H1 (cell line): ENCODE measurements at regions not wholly inside any gene's neighbourhood (a gene's known extent, or its start where the extent isn't known, plus 50 kb on each side); places are given as distances from the start of the nearest gene placed in this dataset.

Experiments
- CTCF ChIA-PET: fragments of 300-600 bp; sonication (Branson Sonifier 250); formaldehyde crosslinking; loops from one replicate; lab custom pipeline; 2021; ENCODE audit not compliant: partially characterized antibody; lab: Charles Lee
- POLR2A ChIA-PET: fragments of 300-600 bp; sonication (Branson Sonifier 250); formaldehyde crosslinking; loops from one replicate; lab custom pipeline; 2021; ENCODE audit warnings: inconsistent platforms; ENCODE audit not compliant: partially characterized antibody; lab: Charles Lee
- DNase-seq, 2 experiments: peaks; one replicate each; pipeline versions ENCODE4 v3.0.0 to v3.0.0-alpha.2; 2010 to 2022; ENCODE audit warnings: low spot score in 2 of 2, low read depth in 1 of 2, mixed read lengths in 1 of 2
- FAIRE-seq: peaks from 2 replicates; lab custom pipeline; 2011; peaks lifted over from hg19 to GRCh38; lab: Jason Lieb, UNC
- H2AFZ ChIP-seq: 2 replicates; pipeline ENCODE4 v1.8.1; 2012; ENCODE audit warnings: low read length, inconsistent platforms
- H2AK5ac ChIP-seq: 2 replicates; pipeline ENCODE4 v1.6.1; 2013; ENCODE audit warnings: low read depth, low read length
- H2BK120ac ChIP-seq: replicated peaks from 2 replicates; pipeline ENCODE3; 2013; ENCODE audit warnings: low read depth, low read length, inconsistent platforms
- H2BK12ac ChIP-seq: 2 replicates; pipeline ENCODE4 v1.6.1; 2013; ENCODE audit warnings: low read depth, low read length
- H2BK15ac ChIP-seq: 2 replicates; pipeline ENCODE4 v1.6.1; 2013; ENCODE audit warnings: low read length
- H2BK20ac ChIP-seq: 2 replicates; pipeline ENCODE4 v1.6.1; 2013; ENCODE audit warnings: low read length
- H2BK5ac ChIP-seq: 2 replicates; pipeline ENCODE4 v1.6.1; 2013; ENCODE audit warnings: low read depth, low read length
- H3K14ac ChIP-seq: 2 replicates; pipeline ENCODE4 v1.6.1; 2013; ENCODE audit warnings: inconsistent platforms; ENCODE audit not compliant: insufficient read length
- H3K18ac ChIP-seq: 2 replicates; pipeline ENCODE4 v1.6.1; 2013; ENCODE audit warnings: low read length; ENCODE audit errors: extremely low read depth
- H3K23ac ChIP-seq: 2 replicates; pipeline ENCODE4 v1.6.1; 2013; ENCODE audit warnings: inconsistent platforms; ENCODE audit not compliant: insufficient read length
- H3K23me2 ChIP-seq: 2 replicates; pipeline ENCODE4 v1.6.1; 2013; ENCODE audit warnings: low read depth, low read length
- H3K27ac ChIP-seq: 2 replicates; pipeline ENCODE4 v1.6.1; 2011; ENCODE audit warnings: low read depth, low read length, inconsistent platforms
- H3K27me3 ChIP-seq, 4 experiments: replicated peaks in 1 of 4; 1 replicate in 1 of 4; 2 replicates in 3 of 4; pipeline versions ENCODE4 v1.6.1 to v1.8.1; 2011 to 2013; ENCODE audit warnings: low read length in 3 of 4, mild to moderate bottlenecking in 3 of 4, inconsistent platforms in 2 of 4, mixed read lengths in 2 of 4, moderate library complexity in 1 of 4; ENCODE audit not compliant: control insufficient read depth in 3 of 4, insufficient read depth in 3 of 4; ENCODE audit errors: extremely low read depth in 1 of 4
- H3K36me3 ChIP-seq, 4 experiments: 2 replicates each; pipeline versions ENCODE4 v1.6.1 to v1.8.1; 2011 to 2013; ENCODE audit warnings: mild to moderate bottlenecking in 4 of 4, low read length in 3 of 4, moderate library complexity in 2 of 4, control low read depth in 1 of 4, inconsistent platforms in 1 of 4; ENCODE audit not compliant: insufficient read depth in 4 of 4, control insufficient read depth in 2 of 4
- H3K4ac ChIP-seq: replicated peaks from 2 replicates; pipeline ENCODE3; 2013; ENCODE audit warnings: low read length, low read depth, mixed read lengths, inconsistent platforms; ENCODE audit not compliant: insufficient read length
- H3K4me1 ChIP-seq, 4 experiments: replicated peaks in 1 of 4; 1 replicate in 1 of 4; 2 replicates in 3 of 4; pipeline versions ENCODE4 v1.6.1 to v1.8.1; 2011 to 2013; ENCODE audit warnings: low read length in 3 of 4, inconsistent platforms in 2 of 4, mixed read lengths in 1 of 4; ENCODE audit not compliant: insufficient read depth in 4 of 4, control insufficient read depth in 3 of 4
- H3K4me2 ChIP-seq, 2 experiments: 2 replicates each; pipeline versions ENCODE4 v1.6.1 to v1.8.1; 2011 to 2013; ENCODE audit warnings: low read depth in 2 of 2, low read length in 2 of 2, control low read depth in 1 of 2, inconsistent platforms in 1 of 2, mild to moderate bottlenecking in 1 of 2; ENCODE audit not compliant: insufficient read depth in 1 of 2
- H3K4me3 ChIP-seq, 4 experiments: fragments of 200-600, 300-600 bp in 1 of 4; sonication (generic), shearing (Covaris generic), sonication (Bioruptor Twin) in 1 of 4; 2 replicates each; pipeline versions ENCODE4 v1.5.1 to v1.8.1; 2011 to 2016; ENCODE audit warnings: low read length in 4 of 4, low read depth in 3 of 4, control low read depth in 2 of 4, inconsistent platforms in 2 of 4, mild to moderate bottlenecking in 2 of 4, mixed read lengths in 1 of 4, moderate library complexity in 1 of 4; ENCODE audit not compliant: insufficient read depth in 2 of 4; ENCODE audit errors: extremely low read depth in 1 of 4
- H3K56ac ChIP-seq: replicated peaks from 2 replicates; pipeline ENCODE3; 2013; ENCODE audit warnings: low read depth, mild to moderate bottlenecking, mixed read lengths, low read length, inconsistent platforms; ENCODE audit not compliant: insufficient read length
- H3K79me1 ChIP-seq: 2 replicates; pipeline ENCODE4 v1.6.1; 2013; ENCODE audit warnings: low read depth, low read length, control low read depth
- H3K79me2 ChIP-seq, 2 experiments: 2 replicates each; pipeline versions ENCODE4 v1.6.1 to v1.8.1; 2012 to 2013; ENCODE audit warnings: low read length in 2 of 2, mild to moderate bottlenecking in 2 of 2, inconsistent platforms in 1 of 2; ENCODE audit not compliant: insufficient read depth in 2 of 2, control insufficient read depth in 1 of 2
- H3K9ac ChIP-seq, 4 experiments: replicated peaks in 1 of 4; 1 replicate in 1 of 4; 2 replicates in 3 of 4; pipeline versions ENCODE4 v1.6.1 to v1.8.1; 2011 to 2013; ENCODE audit warnings: low read depth in 3 of 4, low read length in 3 of 4, control low read depth in 2 of 4, mild to moderate bottlenecking in 2 of 4, moderate library complexity in 2 of 4, inconsistent platforms in 1 of 4; ENCODE audit errors: extremely low read depth in 1 of 4
- H3K9me3 ChIP-seq, 2 experiments: 2 replicates each; pipeline versions ENCODE4 v1.6.1 to v1.8.1; 2012 to 2013; ENCODE audit warnings: mild to moderate bottlenecking in 2 of 2, moderate library complexity in 2 of 2, control low read depth in 1 of 2, inconsistent platforms in 1 of 2, low read depth in 1 of 2, low read length in 1 of 2, mixed read lengths in 1 of 2; ENCODE audit not compliant: insufficient read depth in 2 of 2
- H4K20me1 ChIP-seq, 2 experiments: replicated peaks in 1 of 2; 2 replicates each; pipeline versions ENCODE3 to v1.8.1; 2011 to 2013; ENCODE audit warnings: inconsistent platforms in 2 of 2, low read length in 2 of 2, mild to moderate bottlenecking in 1 of 2; ENCODE audit not compliant: insufficient read depth in 2 of 2, control insufficient read depth in 1 of 2
- H4K5ac ChIP-seq: 2 replicates; pipeline ENCODE4 v1.6.1; 2013; ENCODE audit warnings: low read length, low read depth, mixed read lengths, inconsistent platforms; ENCODE audit not compliant: insufficient read length
- H4K8ac ChIP-seq: 2 replicates; pipeline ENCODE4 v1.8.0; 2013; ENCODE audit warnings: mild to moderate bottlenecking, moderate library complexity, low read length, inconsistent platforms; ENCODE audit not compliant: insufficient read depth; ENCODE audit errors: extremely low read depth
- H4K91ac ChIP-seq: replicated peaks from 2 replicates; pipeline ENCODE3; 2013; ENCODE audit warnings: low read length, mixed read lengths, inconsistent platforms; ENCODE audit not compliant: insufficient read length
- ASH2L ChIP-seq: fragments of 200-600, 300-600 bp; sonication (generic); IDR thresholded peaks from one replicate; pipeline ENCODE4 v1.7.1; 2017; ENCODE audit warnings: low read length
- BRCA1 ChIP-seq: IDR thresholded peaks from 2 replicates; pipeline ENCODE4 v1.6.1; 2012; ENCODE audit warnings: low read depth, low read length, improper control_type of control experiment
- CBX8 ChIP-seq: fragments of 300-800, 300-1000 bp; sonication (generic); IDR thresholded peaks from 2 replicates; pipeline ENCODE4 v1.7.1; 2016; ENCODE audit warnings: low read depth, low read length, borderline replicate concordance
- CEBPB ChIP-seq: IDR thresholded peaks from 2 replicates; pipeline ENCODE4 v1.6.1; 2012; ENCODE audit warnings: low read depth, low read length
- CREB1 ChIP-seq: IDR thresholded peaks from 2 replicates; pipeline ENCODE4 v1.6.1; 2012; ENCODE audit warnings: inconsistent platforms
- KDM1A ChIP-seq: fragments of 200-600, 300-600 bp; sonication (generic); IDR thresholded peaks from 2 replicates; pipeline ENCODE4 v1.7.1; 2016; ENCODE audit warnings: mild to moderate bottlenecking, low read length, borderline replicate concordance
- NRF1 ChIP-seq: IDR thresholded peaks from 2 replicates; pipeline ENCODE4 v1.6.1; 2011; ENCODE audit warnings: mild to moderate bottlenecking, low read depth, low read length, improper control_type of control experiment
- POU5F1 ChIP-seq: IDR thresholded peaks from 2 replicates; pipeline ENCODE4 v1.6.1; 2011; ENCODE audit warnings: low read depth, mild to moderate bottlenecking, low read length, moderate library complexity
- RAD21 ChIP-seq, 2 experiments: IDR thresholded peaks in 1 of 2; conservative IDR thresholded peaks in 1 of 2; 2 replicates each; pipeline ENCODE4 v1.6.1; 2011; ENCODE audit warnings: low read depth in 2 of 2, low read length in 2 of 2, improper control_type of control experiment in 1 of 2, inconsistent platforms in 1 of 2, mild to moderate bottlenecking in 1 of 2, moderate library complexity in 1 of 2
- RFX5 ChIP-seq: IDR thresholded peaks from 2 replicates; pipeline ENCODE4 v1.6.1; 2011; ENCODE audit warnings: low read depth, low read length, improper control_type of control experiment, borderline replicate concordance
- SUZ12 ChIP-seq: fragments of 200-600 bp; sonication (generic); IDR thresholded peaks from 2 replicates; pipeline ENCODE4 v1.6.1; 2012; ENCODE audit warnings: mild to moderate bottlenecking, inconsistent platforms, low read length, moderate library complexity, mixed read lengths
- ZNF274 ChIP-seq: IDR thresholded peaks from 2 replicates; pipeline ENCODE4 v1.7.0; 2012; ENCODE audit warnings: low read length, borderline replicate concordance; ENCODE audit errors: extremely low read depth
- TF ChIP-seq, protein P1 (sequence below): IDR thresholded peaks from 2 replicates; pipeline ENCODE4 v1.6.1; 2011; ENCODE audit warnings: low read depth, mild to moderate bottlenecking, low read length; ENCODE audit not compliant: insufficient read depth
- TF ChIP-seq, protein P2 (sequence below), 3 experiments: IDR thresholded peaks; 1 replicate in 2 of 3; 2 replicates in 1 of 3; pipeline versions ENCODE4 v1.5.1 to v1.6.1; 2011; ENCODE audit warnings: low read length in 3 of 3, mild to moderate bottlenecking in 3 of 3, inconsistent platforms in 2 of 3, low read depth in 1 of 3, moderate library complexity in 1 of 3; ENCODE audit not compliant: insufficient read depth in 1 of 3; ENCODE audit errors: control extremely low read depth in 1 of 3

DNA sequence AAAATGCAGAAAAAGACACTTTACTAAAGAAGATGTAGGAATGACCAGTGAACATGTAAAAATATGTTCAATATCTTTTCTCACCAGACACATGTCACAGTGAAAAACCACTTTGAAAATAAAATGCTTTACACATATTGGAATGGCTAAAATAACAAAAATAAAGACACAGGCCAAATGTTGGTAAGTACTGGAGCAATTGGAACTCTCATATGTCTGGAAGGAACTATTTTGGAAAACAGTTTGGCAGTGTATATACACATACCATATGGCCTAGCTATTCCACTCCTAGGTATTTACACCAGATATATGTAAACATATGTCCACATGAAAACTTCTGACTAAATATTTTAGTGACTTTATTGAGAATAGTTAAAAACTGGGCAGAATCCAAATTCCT is 927.2 kb downstream of the BRINP3 start:
- Histone ChIP-seq H4K20me1 (no peaks in the 10 kb centered on the region), H4K5ac (no peak overlapping the region), H3K4me1 (no peaks in the 10 kb centered on the region), H2AFZ (no peak overlapping the region), H2BK12ac (no peak overlapping the region), H3K23me2 (no peaks in the 10 kb centered on the region), H2BK5ac (no peak overlapping the region), H3K27ac (no peak overlapping the region), H2BK20ac (no peak overlapping the region), H3K18ac (no peak overlapping the region), H3K27me3 (no peaks in the 10 kb centered on the region), H3K9ac (no peak overlapping the region), H3K79me2 (no peaks in the 10 kb centered on the region), H4K91ac (no peak overlapping the region), H3K4me2 (no peak overlapping the region), H3K36me3 (no peaks in the 10 kb centered on the region), H3K79me1 (no peaks in the 10 kb centered on the region), H3K56ac (no peak overlapping the region), H4K8ac (no peak overlapping the region), H2AK5ac (no peak overlapping the region), H2BK120ac (no peak overlapping the region), H3K4me3 (no peak overlapping the region), H3K4ac (no peak overlapping the region), H3K23ac (no peak overlapping the region), H3K14ac (no peak overlapping the region), H2BK15ac (no peak overlapping the region), H3K9me3 (no peaks in the 10 kb centered on the region)
- DNase-seq, result no peak
- ChIA-PET POLR2A (no interaction called here), CTCF (no interaction called here)
- no peak for FAIRE-seq
- TF ChIP-seq SUZ12, result no peak
- no peak for TF ChIP-seq RFX5
- TF ChIP-seq, protein P1, sequence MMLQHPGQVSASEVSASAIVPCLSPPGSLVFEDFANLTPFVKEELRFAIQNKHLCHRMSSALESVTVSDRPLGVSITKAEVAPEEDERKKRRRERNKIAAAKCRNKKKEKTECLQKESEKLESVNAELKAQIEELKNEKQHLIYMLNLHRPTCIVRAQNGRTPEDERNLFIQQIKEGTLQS, result no peak
- no peak for TF ChIP-seq CREB1
- no peak for TF ChIP-seq POU5F1
- TF ChIP-seq BRCA1, result no peak
- TF ChIP-seq CEBPB, result no peak
- no peak for TF ChIP-seq NRF1
- no peak for TF ChIP-seq KDM1A
- TF ChIP-seq ASH2L, result no peak
- no peak for TF ChIP-seq RAD21 (IDR thresholded peaks at IDR 0.05 in 1 of 2, conservative IDR thresholded peaks at IDR 0.05 in 1 of 2; ENCODE audit: low read depth in 2 of 2, low read length in 2 of 2)
- TF ChIP-seq ZNF274, result no peak
- TF ChIP-seq CBX8, result no peak
- TF ChIP-seq, protein P2, sequence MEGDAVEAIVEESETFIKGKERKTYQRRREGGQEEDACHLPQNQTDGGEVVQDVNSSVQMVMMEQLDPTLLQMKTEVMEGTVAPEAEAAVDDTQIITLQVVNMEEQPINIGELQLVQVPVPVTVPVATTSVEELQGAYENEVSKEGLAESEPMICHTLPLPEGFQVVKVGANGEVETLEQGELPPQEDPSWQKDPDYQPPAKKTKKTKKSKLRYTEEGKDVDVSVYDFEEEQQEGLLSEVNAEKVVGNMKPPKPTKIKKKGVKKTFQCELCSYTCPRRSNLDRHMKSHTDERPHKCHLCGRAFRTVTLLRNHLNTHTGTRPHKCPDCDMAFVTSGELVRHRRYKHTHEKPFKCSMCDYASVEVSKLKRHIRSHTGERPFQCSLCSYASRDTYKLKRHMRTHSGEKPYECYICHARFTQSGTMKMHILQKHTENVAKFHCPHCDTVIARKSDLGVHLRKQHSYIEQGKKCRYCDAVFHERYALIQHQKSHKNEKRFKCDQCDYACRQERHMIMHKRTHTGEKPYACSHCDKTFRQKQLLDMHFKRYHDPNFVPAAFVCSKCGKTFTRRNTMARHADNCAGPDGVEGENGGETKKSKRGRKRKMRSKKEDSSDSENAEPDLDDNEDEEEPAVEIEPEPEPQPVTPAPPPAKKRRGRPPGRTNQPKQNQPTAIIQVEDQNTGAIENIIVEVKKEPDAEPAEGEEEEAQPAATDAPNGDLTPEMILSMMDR (IDR thresholded peaks at IDR 0.05; ENCODE audit: control extremely low read depth in 1 of 3, insufficient read depth in 1 of 3, low read depth in 1 of 3, low read length in 3 of 3), result no peak
